ENCODE measurements at regions not wholly inside any gene's neighbourhood (a gene's known extent, or its start where the extent isn't known, plus 50 kb on each side); places are given as distances from the start of the nearest gene placed in this dataset.

DNA sequence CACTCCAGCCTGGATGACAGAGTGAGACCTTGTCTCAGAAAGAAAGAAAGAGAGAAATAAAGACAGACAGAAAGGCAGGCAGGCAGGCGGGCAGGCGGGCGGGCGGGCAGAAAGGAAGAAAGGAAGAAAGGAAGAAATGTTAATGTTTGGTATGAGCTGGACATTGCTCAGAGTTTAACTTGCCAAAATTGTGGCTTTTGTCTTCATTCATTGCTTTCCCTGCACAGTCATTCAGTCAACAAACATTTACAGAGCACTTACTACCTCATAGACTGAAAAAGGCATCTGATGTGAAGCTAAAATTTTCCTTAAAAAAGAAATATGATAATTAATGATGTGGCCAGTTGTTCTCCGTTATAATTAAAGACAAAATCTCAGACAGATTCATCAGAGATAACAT, 247.1 kb downstream of the SPTSSA start:
- DNase-seq (ENCODE audit: low read depth in 3 of 3): no peak

- no peak for DNase-seq (ENCODE audit: low read depth in 3 of 3)
Measured at GRCh38 chr14:34213332-34213731, 248.7 kb downstream of the SPTSSA start.

DNA sequence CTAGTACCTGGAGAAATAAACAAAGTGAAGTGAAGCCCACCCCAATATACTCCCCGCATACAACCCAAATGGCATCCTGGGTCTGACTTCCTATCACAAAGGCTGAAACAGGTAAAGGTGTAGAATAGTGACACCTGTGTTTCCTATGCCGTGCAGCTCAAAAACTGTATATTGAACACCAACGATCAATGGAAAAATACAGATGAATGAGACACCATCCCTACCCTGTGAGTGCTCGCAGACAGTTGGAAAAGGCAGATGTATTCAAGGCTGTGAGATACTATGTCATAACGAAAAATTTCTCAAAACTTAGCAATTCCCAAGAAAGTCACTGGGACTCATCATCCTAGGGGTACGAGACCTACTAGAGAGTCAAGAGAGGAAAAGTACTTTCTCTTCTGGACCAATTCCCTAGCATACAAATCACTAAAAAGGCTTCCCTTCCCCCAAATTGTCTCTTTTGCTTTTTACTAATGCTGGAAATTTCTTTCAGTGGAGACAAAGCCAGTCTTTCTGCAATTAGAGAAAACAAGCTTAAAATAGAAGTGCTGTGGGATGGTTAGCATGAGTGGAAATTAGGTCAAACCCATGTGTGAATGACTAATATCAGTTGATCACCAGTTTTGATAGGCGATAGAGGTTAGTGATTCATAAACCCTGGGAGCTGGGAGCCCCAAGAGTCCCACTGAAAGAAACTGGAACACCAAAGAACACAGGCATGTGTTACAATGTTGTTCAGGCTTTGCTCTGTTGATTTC, 249.7 kb downstream of the SPTSSA start:
- DNase-seq (ENCODE audit: low read depth in 3 of 3): no peak

DNA sequence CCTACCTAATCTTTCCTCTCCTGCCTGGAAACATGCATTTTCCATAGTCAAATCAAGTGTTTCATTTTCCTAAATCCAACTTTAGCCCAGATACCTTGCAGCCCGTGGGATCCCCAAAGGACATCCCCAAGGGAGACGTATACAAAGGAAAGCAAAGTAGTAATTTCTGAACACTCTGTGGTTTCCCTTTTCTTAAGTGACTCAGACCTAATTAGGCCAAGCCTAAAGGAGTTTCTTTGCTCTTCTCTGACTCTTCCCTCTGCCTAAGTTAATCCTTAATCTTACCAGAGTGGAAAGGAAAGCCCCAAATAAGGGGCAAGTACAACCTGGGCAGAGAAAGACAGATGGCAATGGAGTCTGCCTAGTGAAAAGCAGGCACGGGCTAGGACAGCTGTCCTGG, 250.3 kb downstream of the SPTSSA start:
- no peak for DNase-seq (ENCODE audit: low read depth in 3 of 3)

DNA sequence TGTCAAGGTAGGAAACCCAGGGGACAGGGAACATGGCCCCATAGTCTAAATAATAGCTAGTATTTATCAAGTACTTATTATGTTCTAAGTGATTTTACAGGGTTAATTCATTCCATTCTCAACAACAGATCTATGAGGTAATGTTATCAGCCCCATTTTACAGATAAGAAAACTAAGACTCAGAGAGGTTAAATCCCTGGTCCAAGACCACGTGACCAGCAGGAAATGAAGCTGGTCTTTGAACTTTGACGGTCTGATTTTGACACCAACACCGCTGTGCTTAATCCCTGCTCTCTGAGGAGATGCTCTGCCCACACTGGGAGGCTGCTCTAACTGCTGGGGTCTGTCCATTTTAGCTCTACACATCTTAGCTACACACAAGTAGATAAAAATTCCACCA, 253.5 kb downstream of the SPTSSA start:
- DNase-seq (ENCODE audit: low read depth in 3 of 3): no peak

DNA sequence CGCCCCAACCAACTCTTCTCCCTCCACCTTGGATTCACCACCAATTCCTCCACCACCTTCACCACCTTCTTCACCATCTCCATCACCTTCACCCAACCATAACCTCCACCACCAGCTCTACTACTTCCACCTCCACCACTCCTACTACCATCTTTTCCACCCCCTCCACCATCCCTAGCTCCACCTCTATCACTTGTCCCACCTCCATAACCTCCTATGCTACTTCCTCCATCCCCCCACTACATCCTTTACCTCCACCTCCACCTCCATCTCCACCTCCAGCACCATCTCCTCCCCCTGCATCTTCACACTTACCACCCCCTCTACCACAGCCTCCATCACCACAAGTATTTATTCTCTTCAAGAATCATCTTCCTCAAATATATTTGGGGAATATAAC, 254.9 kb upstream of the EGLN3 start:
- no peak for DNase-seq (ENCODE audit: low read depth in 3 of 3)

GRCh38 chr14:34204774-34205173, 253.9 kb upstream of the EGLN3 start:
- DNase-seq (ENCODE audit: low read depth in 3 of 3): no peak

DNA sequence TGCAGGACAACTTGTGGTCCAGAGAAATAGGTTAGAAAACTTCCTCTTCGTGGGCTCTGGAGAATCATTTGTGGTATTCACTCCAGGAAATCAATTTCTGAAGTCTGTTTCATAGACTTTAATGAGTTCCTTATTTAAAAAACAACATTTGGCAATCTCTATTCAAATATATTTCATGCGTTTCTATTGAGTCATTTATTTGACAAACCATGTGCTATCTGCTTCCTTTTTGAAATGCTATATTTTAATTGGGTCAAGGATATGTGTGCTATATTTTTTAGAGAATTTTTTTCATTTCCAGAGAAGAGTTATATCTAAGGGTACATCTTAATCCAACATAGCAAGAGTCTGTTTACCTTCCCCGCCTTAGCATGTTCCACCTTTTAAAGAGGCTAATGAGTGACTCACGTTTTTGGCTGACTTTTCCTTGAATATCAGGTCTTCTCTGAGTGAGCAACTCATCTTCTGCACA, 252.4 kb upstream of the EGLN3 start:
- DNase-seq (ENCODE audit: low read depth in 3 of 3): no peak

DNA sequence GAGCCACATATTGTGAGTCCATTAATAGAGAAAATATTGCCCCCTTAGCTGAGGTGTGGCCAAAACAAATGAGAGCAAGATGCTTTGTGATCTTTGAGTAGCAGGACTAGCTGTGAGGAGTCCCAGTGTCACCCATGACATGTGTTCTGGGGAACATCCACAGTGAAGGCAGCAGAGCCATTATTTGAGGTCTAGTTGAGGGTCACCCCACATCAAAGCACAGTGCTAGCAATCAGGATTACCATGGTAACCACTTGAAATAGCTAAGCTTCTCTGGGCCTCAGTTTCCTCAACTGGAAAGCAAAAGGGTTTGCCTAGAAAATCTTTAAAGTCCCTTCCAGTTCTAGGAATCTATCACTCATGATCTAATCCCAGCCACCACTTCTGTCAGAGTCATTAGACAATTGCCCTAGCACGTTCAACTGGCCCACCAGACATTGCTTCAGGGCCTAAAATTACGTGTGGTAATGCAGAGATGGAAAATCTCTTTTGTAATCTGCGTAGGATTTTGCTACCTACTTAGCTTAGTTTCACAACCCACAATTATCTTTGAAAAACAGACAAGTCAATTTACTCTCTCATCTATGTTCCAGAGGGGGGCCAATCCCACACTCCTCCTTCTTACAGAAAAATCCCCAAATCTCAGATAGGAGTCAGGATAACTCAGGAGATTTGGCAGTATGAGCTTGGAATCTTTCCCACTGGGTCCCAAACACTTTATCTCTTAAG, 251.2 kb upstream of the EGLN3 start:
- DNase-seq (ENCODE audit: low read depth in 3 of 3): no peak

GRCh38 chr14:34199585-34199984, 248.7 kb upstream of the EGLN3 start:
- peak in 2 of 3 experiments; percentile 13 to 18 for DNase-seq (ENCODE audit: low read depth in 3 of 3)

GRCh38 chr14:34198096-34198495, 247.2 kb upstream of the EGLN3 start:
- DNase-seq (ENCODE audit: low read depth in 3 of 3): no peak

- DNase-seq (ENCODE audit: low read depth in 3 of 3): no peak
Measured at GRCh38 chr14:34195964-34196363, 245.1 kb upstream of the EGLN3 start.

- no peak for DNase-seq (ENCODE audit: low read depth in 3 of 3)
Measured at GRCh38 chr14:34190717-34191116, 239.8 kb upstream of the EGLN3 start.

- no peak for DNase-seq (ENCODE audit: low read depth in 3 of 3)
Measured at GRCh38 chr14:34189866-34190265, 239.0 kb upstream of the EGLN3 start.

DNA sequence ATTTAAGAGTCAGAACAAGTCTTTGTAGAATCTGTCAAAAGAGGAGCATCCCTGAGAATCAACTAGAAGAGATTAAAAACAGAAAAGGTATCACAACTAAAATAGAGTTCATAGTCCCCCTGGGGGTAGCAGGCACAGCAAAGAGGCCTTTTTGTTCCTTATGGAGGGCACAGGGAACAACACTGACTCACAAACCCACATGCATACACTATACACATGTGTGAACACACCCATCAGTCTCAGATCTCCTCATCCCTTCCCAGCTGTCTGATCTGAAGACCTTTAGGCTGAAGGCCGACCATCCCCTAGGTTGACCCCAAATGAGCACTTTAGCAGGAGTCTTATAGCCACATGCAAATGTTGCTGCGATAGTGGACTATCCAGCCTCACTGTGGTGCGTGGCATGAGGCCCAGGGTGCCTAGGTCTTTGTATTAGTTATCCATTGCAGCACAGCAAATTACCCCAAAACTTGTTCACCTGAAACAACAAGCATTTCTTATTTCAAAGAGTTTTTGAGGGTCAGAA, 236.7 kb upstream of the EGLN3 start:
- DNase-seq (ENCODE audit: low read depth in 3 of 3): no peak

GRCh38 chr14:34187061-34187460, 236.2 kb upstream of the EGLN3 start:
- no peak for DNase-seq (ENCODE audit: low read depth in 3 of 3)

DNA sequence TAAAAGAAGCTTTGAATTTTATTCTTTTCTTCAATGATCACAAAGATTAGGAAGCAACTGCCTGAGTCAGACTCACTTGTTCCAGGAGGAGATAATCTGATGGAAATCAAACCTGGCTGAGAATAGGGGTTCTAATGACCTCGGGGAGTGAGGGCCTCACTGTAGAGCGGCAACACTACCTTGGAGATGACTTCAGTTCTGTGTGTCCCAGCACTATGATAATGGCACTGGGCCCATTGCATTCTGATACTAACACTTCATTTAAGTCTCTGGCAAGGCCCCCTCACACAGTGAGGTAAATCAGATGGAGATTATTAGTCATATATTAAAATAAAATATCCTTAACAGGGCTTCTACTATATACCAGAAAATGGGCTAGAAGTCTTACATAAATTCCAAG, 233.3 kb upstream of the EGLN3 start:
- no peak for DNase-seq (ENCODE audit: low read depth in 3 of 3)

GRCh38 chr14:34183478-34183877, 232.6 kb upstream of the EGLN3 start:
- DNase-seq (ENCODE audit: low read depth in 3 of 3): no peak

- DNase-seq (ENCODE audit: low read depth in 3 of 3): no peak
Measured at GRCh38 chr14:34181338-34181737, 230.5 kb upstream of the EGLN3 start.

DNA sequence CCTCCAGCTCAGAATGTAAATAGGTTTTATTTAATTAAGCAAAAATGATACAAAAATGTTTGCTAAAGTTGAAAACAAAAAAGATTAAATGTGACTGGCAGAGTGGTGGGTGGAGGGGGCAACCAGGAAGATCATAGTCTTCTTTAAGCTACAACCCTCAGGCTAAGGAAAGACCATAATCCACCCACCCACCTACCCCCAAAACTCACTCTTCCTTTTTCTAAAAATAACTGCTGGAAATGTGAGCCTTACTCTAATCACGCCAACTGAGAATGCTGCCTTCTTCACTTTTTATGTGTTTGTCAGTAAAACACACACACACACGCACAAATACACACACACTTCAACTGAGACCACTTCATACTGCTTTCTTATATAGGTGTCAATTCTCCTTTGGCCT, 230.0 kb upstream of the EGLN3 start:
- no peak for DNase-seq (ENCODE audit: low read depth in 3 of 3)

DNA sequence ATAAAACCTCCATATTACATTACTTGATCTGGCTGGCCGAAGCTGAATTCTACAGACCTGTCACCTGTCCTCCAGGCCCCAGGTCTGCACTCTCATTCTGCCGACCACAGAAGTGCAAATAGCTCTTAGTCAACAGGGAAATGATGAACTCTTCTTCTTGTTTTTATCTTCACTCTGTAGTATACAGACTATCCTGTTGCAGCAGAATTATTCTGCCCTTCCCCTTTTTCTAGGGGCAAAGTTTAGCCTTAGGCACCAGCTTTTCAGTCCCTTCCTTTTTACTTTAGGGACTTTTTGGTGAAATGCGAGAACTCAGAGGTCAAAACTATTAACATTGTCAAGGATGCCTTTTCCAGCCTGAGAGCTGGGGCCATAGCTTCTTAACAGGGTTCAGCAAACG, 229.6 kb upstream of the EGLN3 start:
- no peak for DNase-seq (ENCODE audit: low read depth in 3 of 3)

- DNase-seq (ENCODE audit: low read depth in 3 of 3): no peak
Measured at GRCh38 chr14:34179727-34180126, 228.9 kb upstream of the EGLN3 start.

DNA sequence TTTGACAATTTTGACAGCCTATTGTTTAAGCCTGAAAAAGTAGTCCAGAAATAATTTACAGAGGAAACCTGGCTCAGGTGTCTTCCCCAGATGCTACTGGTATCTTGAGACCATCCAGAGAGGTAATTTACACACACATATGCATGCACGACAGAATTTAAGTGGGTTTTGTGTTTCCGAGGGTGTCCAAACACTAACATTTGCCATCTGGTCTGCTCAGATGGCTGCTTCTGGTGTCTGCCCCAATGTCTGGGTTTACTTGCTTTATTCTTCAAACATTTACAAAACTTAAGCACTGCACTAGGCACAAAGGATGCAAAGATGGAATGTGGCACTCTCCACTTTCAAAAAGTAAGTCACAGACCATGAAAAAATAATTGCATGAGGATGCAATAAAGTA, 226.6 kb upstream of the EGLN3 start:
- DNase-seq (ENCODE audit: low read depth in 3 of 3): no peak

All from stimulated activated CD4-positive, alpha-beta T cell treated with anti-CD3 and anti-CD28 coated beads, TNF-alpha, amount 100 ng/mL, for 24 hours (primary cell).